BE2C (cell line): ENCODE measurements at regions not wholly inside any gene's neighbourhood (a gene's known extent, or its start where the extent isn't known, plus 50 kb on each side); places are given as distances from the start of the nearest gene placed in this dataset.
A peak's percentile ranks its signal among the peaks of the same experiment; 100 is the strongest.

Experiments
- DNase-seq: peaks from one replicate; pipeline ENCODE4 v3.0.0-alpha.2; 2020
- H3K27me3 ChIP-seq: fragments of 250-450 bp; sonication (Bioruptor Pico); 2 replicates; pipeline ENCODE4 v1.5.1; 2020; ENCODE audit warnings: mild to moderate bottlenecking
- H3K36me3 ChIP-seq: fragments of 250-450 bp; sonication (Bioruptor Pico); 2 replicates; pipeline ENCODE4 v1.5.1; 2020; ENCODE audit warnings: mild to moderate bottlenecking
- H3K4me1 ChIP-seq: fragments of 250-450 bp; sonication (Bioruptor Pico); 2 replicates; pipeline ENCODE4 v1.5.1; 2020
- H3K4me3 ChIP-seq: 2 replicates; pipeline ENCODE4 v1.5.1; 2011; ENCODE audit warnings: low read depth, low read length
- H3K9me3 ChIP-seq: fragments of 250-450 bp; sonication (Bioruptor Pico); 2 replicates; pipeline ENCODE4 v1.5.1; 2020
- TF ChIP-seq, protein P1 (sequence below): IDR thresholded peaks from 2 replicates; pipeline ENCODE4 v1.5.1; 2012; ENCODE audit warnings: mild to moderate bottlenecking, low read depth, low read length

DNA sequence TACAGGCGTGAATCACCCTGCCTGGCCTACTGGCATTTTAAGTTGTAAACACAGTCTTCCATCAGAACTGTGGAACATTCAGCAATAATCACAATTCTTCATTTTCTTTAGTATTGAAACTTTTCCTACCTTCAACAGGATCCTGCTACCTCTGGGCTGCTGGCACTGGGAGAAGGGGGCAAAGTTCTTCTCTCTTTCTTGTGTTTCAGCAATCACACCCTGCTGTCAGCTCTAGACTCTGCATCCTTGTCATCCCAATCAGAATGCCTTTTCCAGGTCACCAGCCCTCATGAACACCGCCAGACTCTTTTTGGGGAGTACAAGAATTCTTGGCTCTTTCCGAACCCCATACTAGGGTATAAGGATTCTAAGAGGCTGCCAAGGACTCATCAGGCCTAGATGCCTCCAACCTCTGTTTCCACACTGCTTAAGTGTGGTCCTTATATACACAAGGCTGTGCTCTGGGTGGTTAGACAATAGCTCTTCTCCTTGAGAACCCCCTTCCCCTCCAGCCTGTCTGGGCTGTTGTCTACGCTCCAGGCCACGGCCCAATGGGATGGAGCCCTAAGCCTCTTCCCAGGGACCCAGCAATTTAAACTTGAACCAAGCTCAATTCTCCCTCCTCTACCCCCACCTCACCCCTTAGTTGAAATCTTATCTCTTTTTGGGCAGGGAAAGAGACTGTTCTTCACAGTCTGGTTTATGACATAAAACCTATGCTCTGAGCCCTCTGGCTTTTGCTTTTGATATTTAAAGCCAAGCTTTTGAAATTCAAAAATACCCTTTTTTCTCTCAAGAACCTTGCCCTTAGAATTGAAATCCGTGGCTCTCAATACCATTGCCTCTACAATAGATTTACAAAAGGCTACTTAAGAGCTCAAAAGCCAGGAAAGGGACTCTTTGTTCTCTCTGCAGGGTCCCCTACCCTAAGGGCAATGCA is 327.4 kb downstream of the BUD13 start:
- Histone ChIP-seq H3K9me3 (peaks cover 5% of the 10 kb centered on the region), H3K4me3 (no peak overlapping the region), H3K4me1 (no peaks in the 10 kb centered on the region), H3K27me3 (no peaks in the 10 kb centered on the region), H3K36me3 (no peaks in the 10 kb centered on the region)
- TF ChIP-seq, protein P1, sequence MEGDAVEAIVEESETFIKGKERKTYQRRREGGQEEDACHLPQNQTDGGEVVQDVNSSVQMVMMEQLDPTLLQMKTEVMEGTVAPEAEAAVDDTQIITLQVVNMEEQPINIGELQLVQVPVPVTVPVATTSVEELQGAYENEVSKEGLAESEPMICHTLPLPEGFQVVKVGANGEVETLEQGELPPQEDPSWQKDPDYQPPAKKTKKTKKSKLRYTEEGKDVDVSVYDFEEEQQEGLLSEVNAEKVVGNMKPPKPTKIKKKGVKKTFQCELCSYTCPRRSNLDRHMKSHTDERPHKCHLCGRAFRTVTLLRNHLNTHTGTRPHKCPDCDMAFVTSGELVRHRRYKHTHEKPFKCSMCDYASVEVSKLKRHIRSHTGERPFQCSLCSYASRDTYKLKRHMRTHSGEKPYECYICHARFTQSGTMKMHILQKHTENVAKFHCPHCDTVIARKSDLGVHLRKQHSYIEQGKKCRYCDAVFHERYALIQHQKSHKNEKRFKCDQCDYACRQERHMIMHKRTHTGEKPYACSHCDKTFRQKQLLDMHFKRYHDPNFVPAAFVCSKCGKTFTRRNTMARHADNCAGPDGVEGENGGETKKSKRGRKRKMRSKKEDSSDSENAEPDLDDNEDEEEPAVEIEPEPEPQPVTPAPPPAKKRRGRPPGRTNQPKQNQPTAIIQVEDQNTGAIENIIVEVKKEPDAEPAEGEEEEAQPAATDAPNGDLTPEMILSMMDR: 0 out of 2 replicates have a peak, but pooled peaks have one; percentile 2
- no peak for DNase-seq

DNA sequence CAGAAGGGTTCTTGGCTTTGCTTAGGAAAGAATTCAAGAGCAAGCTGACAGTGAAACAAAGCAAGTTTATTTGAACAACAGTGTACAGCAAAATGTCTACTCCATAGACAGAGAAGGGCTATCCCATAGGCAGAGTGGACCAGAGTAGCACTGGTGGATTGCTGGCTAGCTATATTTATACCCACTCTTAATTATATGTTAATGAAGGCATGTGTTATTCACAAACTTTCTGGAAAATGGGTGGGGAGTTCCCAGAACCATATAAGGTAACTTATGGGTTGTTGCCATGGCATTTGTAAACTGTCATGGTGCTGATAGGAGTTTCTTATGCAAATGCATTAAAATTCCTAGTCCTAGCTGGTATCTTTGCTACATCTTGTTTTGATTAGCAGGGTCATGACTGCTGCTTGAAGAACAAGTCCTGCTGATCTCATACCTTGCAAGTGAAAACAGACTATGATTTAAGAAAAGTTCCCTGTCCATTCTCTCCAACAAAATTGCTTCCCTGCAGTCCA is 330.5 kb downstream of the BUD13 start:
- Histone ChIP-seq H3K27me3 (no peaks in the 10 kb centered on the region), H3K4me3 (no peak overlapping the region), H3K9me3 (peaks cover 13% of the 10 kb centered on the region), H3K4me1 (no peaks in the 10 kb centered on the region), H3K36me3 (no peaks in the 10 kb centered on the region)
- TF ChIP-seq, protein P1: no peak
- no peak for DNase-seq

- Histone ChIP-seq H3K36me3 (no peaks in the 10 kb centered on the region), H3K27me3 (no peaks in the 10 kb centered on the region), H3K9me3 (peaks cover 13% of the 10 kb centered on the region), H3K4me3 (no peak overlapping the region), H3K4me1 (peaks cover 3% of the 10 kb centered on the region)
- TF ChIP-seq, protein P1: no peak
- no peak for DNase-seq
Observed at GRCh38 chr11:116439361-116439677, 333.5 kb downstream of the BUD13 start.

- Histone ChIP-seq H3K9me3 (peaks cover 13% of the 10 kb centered on the region), H3K27me3 (no peaks in the 10 kb centered on the region), H3K4me1 (peaks cover 3% of the 10 kb centered on the region), H3K4me3 (no peak overlapping the region), H3K36me3 (no peaks in the 10 kb centered on the region)
- TF ChIP-seq, protein P1: no peak
- no peak for DNase-seq
Observed at GRCh38 chr11:116438651-116439360, 334.0 kb downstream of the BUD13 start.

DNA sequence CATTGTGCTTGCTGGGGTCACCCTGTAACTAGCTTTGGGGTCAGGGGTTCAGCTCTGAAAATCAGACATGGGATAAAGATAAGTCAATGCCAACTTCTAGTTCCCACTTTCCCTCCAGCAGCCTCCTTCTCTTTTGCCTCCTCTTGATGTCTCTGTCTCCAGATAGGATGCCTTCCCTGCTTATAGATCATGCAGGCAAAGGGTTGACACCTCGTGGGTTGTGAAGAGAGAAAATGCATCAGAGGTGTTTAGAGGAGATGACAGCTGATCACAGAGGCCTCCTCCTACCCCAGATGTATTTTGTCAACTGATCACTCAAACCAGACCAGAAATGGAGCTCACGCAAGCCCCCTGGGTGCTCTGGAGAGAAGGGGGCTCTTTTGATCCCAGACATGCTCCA is 337.8 kb downstream of the BUD13 start:
- H3K27me3 ChIP-seq: no peaks in the 10 kb centered on the region
- TF ChIP-seq, protein P1: no peak
- no peak for DNase-seq
- H3K36me3 ChIP-seq: no peaks in the 10 kb centered on the region
- H3K4me3 ChIP-seq: no peak overlapping the region
- H3K4me1 ChIP-seq: peaks cover 3% of the 10 kb centered on the region
- H3K9me3 ChIP-seq: peaks cover 4% of the 10 kb centered on the region
